GM23248 (cell line): ENCODE measurements at regions not wholly inside any gene's neighbourhood (a gene's known extent, or its start where the extent isn't known, plus 50 kb on each side); places are given as distances from the start of the nearest gene placed in this dataset.

Experiments
- EZH2 ChIP-seq: fragments of 200-600 bp; sonication (generic); IDR thresholded peaks from 2 replicates; pipeline ENCODE4 v1.6.1; 2018; ENCODE audit warnings: antibody characterized with exemption, mild to moderate bottlenecking; ENCODE audit not compliant: insufficient read depth, poor library complexity, severe bottlenecking
- EZH2phosphoT487 ChIP-seq: fragments of 200-600 bp; sonication (generic); IDR thresholded peaks from 2 replicates; pipeline ENCODE4 v1.6.1; 2018; ENCODE audit warnings: antibody characterized with exemption, moderate library complexity, mild to moderate bottlenecking, low read depth; ENCODE audit not compliant: insufficient read depth

DNA sequence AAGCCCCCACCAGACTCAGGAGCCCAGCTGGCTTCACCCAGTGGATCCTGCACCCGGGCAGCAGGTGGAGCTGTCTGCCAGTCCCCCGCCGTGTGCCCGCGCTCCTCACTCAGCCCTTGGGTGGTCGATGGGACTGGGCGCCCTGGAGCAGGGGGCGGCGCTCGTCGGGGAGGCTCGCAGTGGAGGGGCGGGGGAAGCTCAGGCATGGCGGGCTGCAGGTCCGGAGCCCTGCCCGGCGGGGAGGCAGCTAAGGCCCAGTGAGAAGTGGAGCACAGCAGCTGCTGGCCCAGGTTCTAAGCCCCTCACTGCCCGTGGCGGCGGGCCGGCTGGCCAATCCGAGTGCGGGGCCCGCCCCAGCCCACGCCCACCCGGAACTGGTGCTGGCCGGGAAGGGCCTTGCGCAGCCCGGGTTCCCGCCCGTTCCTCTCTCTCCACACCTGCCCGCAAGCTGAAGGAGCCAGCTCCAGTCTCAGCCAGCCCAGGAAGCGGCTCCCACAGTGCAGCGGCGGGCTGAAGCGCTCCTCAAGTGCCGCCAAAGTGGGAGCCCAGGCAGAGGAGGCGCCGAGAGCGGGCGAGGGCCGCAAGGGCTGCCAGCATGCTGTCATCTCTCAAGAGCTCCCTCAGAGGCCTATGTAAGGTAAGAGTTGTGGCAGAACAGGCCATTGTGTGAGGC is 1307.8 kb upstream of the TMEFF2 start:
- TF ChIP-seq EZH2 = no peak
- no peak for TF ChIP-seq EZH2phosphoT487
